Skin of body (tissue), 1 donor: ENCODE measurements at regions not wholly inside any gene's neighbourhood (a gene's known extent, or its start where the extent isn't known, plus 50 kb on each side); places are given as distances from the start of the nearest gene placed in this dataset.

Source experiments
- DNase-seq: peaks from one replicate; lab custom pipeline; 2025; lab: John Stamatoyannopoulos, UW

GRCh38 chr9:73446306-73446705, 294.6 kb downstream of the ANXA1 start:
- no peak for DNase-seq

- DNase-seq: no peak
These were observed 299.3 kb downstream of the ANXA1 start for GRCh38 chr9:73451003-73451402.

GRCh38 chr9:73459817-73460216, 308.2 kb downstream of the ANXA1 start:
- no peak for DNase-seq

- DNase-seq: no peak
These were observed 317.1 kb downstream of the ANXA1 start for GRCh38 chr9:73468716-73469115.

- no peak for DNase-seq
These were observed 319.1 kb downstream of the ANXA1 start for GRCh38 chr9:73470766-73471165.

- DNase-seq: no peak
These were observed 322.4 kb downstream of the ANXA1 start for GRCh38 chr9:73474002-73474600.

- DNase-seq: no peak
These were observed 323.0 kb downstream of the ANXA1 start for GRCh38 chr9:73474625-73475024.

GRCh38 chr9:73494894-73495293, 343.2 kb downstream of the ANXA1 start:
- no peak for DNase-seq

GRCh38 chr9:73497796-73498195, 346.1 kb downstream of the ANXA1 start:
- DNase-seq: no peak

- DNase-seq: no peak
These were observed 363.6 kb downstream of the ANXA1 start for GRCh38 chr9:73515216-73515615.

- DNase-seq: no peak
These were observed 371.7 kb downstream of the ANXA1 start for GRCh38 chr9:73523391-73523790.

- DNase-seq: no peak
These were observed 373.7 kb downstream of the ANXA1 start for GRCh38 chr9:73525350-73525749.

GRCh38 chr9:73527521-73527920, 375.9 kb downstream of the ANXA1 start:
- no peak for DNase-seq

GRCh38 chr9:73528926-73529325, 377.3 kb downstream of the ANXA1 start:
- no peak for DNase-seq

- no peak for DNase-seq
These were observed 378.0 kb downstream of the ANXA1 start for GRCh38 chr9:73529666-73530065.

GRCh38 chr9:73531051-73531532, 379.4 kb downstream of the ANXA1 start:
- no peak for DNase-seq

- DNase-seq: no peak
These were observed 380.0 kb downstream of the ANXA1 start for GRCh38 chr9:73531658-73532057.

- no peak for DNase-seq
These were observed 381.3 kb downstream of the ANXA1 start for GRCh38 chr9:73532985-73533384.

- no peak for DNase-seq
These were observed 384.7 kb downstream of the ANXA1 start for GRCh38 chr9:73536403-73536802.

- DNase-seq: no peak
These were observed 385.9 kb downstream of the ANXA1 start for GRCh38 chr9:73537561-73537960.

- DNase-seq: no peak
These were observed 388.3 kb downstream of the ANXA1 start for GRCh38 chr9:73539881-73540390.

- DNase-seq: no peak
These were observed 390.3 kb downstream of the ANXA1 start for GRCh38 chr9:73541923-73542322.

GRCh38 chr9:73543727-73544126, 392.1 kb downstream of the ANXA1 start:
- DNase-seq: no peak

- no peak for DNase-seq
These were observed 396.5 kb downstream of the ANXA1 start for GRCh38 chr9:73548201-73548600.
